Brain microvascular endothelial cell (primary cell): ENCODE measurements at regions not wholly inside any gene's neighbourhood (a gene's known extent, or its start where the extent isn't known, plus 50 kb on each side); places are given as distances from the start of the nearest gene placed in this dataset.

ENCODE experiments used
- DNase-seq: peaks from one replicate; pipeline ENCODE4 v3.0.0-alpha.2; 2020
- H3K27ac ChIP-seq: fragments of 250-450 bp; sonication (Bioruptor Pico); 2 replicates; pipeline ENCODE4 v1.5.1; 2020; ENCODE audit warnings: mild to moderate bottlenecking, moderate library complexity
- H3K27me3 ChIP-seq: fragments of 250-450 bp; sonication (Bioruptor Pico); replicated peaks from 2 replicates; pipeline ENCODE4 v1.5.1; 2020; ENCODE audit warnings: mild to moderate bottlenecking
- H3K36me3 ChIP-seq: fragments of 250-450 bp; sonication (Bioruptor Pico); replicated peaks from 2 replicates; pipeline ENCODE4 v1.5.1; 2020; ENCODE audit warnings: mild to moderate bottlenecking
- H3K4me3 ChIP-seq: 2 replicates; pipeline ENCODE4 v1.5.1; 2011; ENCODE audit warnings: low read depth, mild to moderate bottlenecking, control low read depth, low read length, moderate library complexity
- in situ Hi-C: cut with HindIII; loops from 2 replicates; pipeline ENCODE4 v1.10.0; 2017; ENCODE audit warnings: low sequenced_read_pairs, low pct_ligation_motif_present
- TF ChIP-seq, protein P1 (sequence below): IDR thresholded peaks from 2 replicates; pipeline ENCODE4 v1.5.1; 2011; ENCODE audit warnings: low read depth, mild to moderate bottlenecking, moderate library complexity, low read length, control low read depth, inconsistent platforms; ENCODE audit errors: missing control alignments

DNA sequence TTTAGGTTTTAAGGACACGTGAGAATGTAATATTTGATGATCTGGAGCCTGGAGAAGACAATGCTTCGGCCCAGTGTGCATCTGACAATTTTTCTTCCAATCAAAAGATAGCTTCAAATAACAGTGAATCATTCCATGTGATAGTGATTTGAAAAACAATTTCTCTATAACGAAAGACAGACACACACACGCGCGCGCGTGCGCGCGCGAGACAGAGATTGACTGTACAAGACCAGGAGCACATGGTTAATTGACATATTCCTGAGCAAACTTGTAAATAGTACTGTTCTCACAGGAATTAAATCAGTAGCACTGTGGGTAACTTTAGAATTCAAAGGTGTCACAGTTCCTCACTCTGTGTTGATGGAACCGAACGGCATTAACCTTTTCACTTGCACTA is 287.5 kb upstream of the LMO3 start:
- Histone ChIP-seq H3K27me3 (no peaks in the 10 kb centered on the region), H3K27ac (no peak overlapping the region), H3K4me3 (no peak overlapping the region), H3K36me3 (no peaks in the 10 kb centered on the region)
- in situ Hi-C loops = no loop called here
- TF ChIP-seq, protein P1, sequence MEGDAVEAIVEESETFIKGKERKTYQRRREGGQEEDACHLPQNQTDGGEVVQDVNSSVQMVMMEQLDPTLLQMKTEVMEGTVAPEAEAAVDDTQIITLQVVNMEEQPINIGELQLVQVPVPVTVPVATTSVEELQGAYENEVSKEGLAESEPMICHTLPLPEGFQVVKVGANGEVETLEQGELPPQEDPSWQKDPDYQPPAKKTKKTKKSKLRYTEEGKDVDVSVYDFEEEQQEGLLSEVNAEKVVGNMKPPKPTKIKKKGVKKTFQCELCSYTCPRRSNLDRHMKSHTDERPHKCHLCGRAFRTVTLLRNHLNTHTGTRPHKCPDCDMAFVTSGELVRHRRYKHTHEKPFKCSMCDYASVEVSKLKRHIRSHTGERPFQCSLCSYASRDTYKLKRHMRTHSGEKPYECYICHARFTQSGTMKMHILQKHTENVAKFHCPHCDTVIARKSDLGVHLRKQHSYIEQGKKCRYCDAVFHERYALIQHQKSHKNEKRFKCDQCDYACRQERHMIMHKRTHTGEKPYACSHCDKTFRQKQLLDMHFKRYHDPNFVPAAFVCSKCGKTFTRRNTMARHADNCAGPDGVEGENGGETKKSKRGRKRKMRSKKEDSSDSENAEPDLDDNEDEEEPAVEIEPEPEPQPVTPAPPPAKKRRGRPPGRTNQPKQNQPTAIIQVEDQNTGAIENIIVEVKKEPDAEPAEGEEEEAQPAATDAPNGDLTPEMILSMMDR = no peak
- DNase-seq = no peak

DNA sequence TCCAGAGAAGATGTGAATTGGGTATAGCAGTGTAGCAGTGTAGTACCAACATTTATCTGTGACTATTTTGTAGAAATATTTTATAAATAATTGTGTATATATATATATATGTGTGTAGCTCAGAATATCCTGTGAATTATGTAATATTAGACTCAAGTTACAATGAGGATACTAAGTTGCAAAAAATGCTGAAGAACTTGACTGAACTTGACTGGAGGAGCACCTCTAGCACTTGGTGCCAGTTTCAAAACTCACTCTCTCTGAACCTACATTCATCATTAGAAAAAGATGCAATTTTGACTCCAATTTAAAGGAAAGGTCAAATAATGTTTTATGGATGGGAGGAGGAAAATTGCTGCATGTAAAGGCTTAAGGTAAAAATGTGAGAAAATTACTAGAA is 285.7 kb upstream of the LMO3 start:
- Histone ChIP-seq H3K36me3 (no peaks in the 10 kb centered on the region), H3K4me3 (no peak overlapping the region), H3K27me3 (no peaks in the 10 kb centered on the region), H3K27ac (no peak overlapping the region)
- TF ChIP-seq, protein P1 = no peak
- in situ Hi-C loops = no loop called here
- no peak for DNase-seq

DNA sequence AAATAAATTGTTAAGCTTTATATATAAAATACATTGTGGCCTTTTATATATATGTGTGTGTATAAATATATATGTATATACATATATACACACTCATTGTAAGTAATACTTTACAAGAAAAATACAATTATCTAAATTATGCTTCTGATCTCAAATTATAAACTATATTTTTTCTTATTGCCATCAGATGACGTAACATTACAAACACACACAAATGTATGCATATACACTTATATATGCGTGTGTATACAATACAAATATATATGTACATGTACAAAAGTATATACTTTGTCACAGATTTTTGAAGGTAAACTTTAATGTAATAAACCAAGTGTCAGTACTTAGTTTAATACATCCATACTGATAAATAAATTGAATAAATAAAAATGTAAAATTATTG is 278.9 kb upstream of the LMO3 start:
- H3K27ac ChIP-seq = no peak overlapping the region
- H3K36me3 ChIP-seq = no peaks in the 10 kb centered on the region
- no peaks in the 10 kb centered on the region for H3K27me3 ChIP-seq
- in situ Hi-C loops = no loop called here
- no peak overlapping the region for H3K4me3 ChIP-seq
- TF ChIP-seq, protein P1 = no peak
- DNase-seq = no peak

DNA sequence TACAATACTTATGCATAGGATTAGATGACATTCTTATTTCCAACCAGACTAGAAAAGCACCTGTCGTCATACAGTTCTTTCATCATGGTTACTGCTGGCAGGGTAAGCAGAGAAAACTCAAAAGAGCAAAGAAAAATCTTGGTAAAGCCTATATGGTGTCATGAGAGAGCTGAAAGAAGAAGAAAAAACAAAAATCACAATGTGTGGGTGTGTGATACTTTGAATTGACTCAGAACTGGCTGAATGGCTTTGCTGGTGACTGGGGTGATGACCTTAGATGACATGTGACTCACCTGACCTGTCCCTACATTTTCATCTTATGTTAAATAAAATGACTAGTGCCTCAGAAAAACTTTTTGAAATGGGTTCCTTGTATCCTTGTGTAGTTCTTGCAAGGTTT is 278.1 kb upstream of the LMO3 start:
- Histone ChIP-seq H3K36me3 (no peaks in the 10 kb centered on the region), H3K4me3 (no peak overlapping the region), H3K27ac (no peak overlapping the region), H3K27me3 (no peaks in the 10 kb centered on the region)
- TF ChIP-seq, protein P1 = no peak
- DNase-seq = no peak
- in situ Hi-C loops = no loop called here

DNA sequence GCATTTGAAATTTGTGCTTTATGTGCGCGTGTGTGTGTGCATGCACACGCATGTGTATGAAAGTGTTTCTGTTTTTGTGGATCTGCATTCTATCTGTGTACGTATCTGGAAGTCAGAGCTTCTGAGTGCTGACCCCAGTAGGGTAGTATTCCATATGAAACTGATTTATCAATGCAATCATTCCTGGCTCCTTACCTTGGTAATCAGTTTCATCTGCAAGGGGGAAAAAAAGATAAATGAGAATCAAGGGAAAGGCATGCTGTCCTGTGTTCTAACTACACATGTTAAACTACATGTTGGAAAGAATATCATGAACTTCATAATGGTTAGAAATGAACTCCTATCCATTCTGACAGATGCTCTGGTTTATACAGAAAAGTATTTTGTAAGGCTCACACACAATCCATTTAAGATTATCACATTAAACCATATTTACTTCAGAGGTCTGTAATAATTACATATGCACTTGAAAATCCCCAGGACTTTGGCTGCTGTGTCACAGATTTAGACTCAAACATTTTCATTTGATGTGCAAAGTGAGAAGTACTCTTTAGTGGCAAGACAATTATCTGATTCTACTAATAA is 276.1 kb upstream of the LMO3 start:
- in situ Hi-C loops = no loop called here
- H3K36me3 ChIP-seq = no peaks in the 10 kb centered on the region

More for the DNA sequence above, 276.1 kb upstream of the LMO3 start:
- TF ChIP-seq, protein P1 = no peak
- no peak for DNase-seq
- no peak overlapping the region for H3K27ac ChIP-seq
- no peak overlapping the region for H3K4me3 ChIP-seq
- H3K27me3 ChIP-seq = no peaks in the 10 kb centered on the region
